Liver (tissue), 8 donors: ENCODE measurements at regions not wholly inside any gene's neighbourhood (a gene's known extent, or its start where the extent isn't known, plus 50 kb on each side); places are given as distances from the start of the nearest gene placed in this dataset.
"Not testable (repeated sequence)": the region's sequence is repeated elsewhere in the genome, so short reads cannot be mapped to it uniquely, and the experiment has no call there.

Source experiments
- DNase-seq: peaks from one replicate; pipeline ENCODE4 v3.0.0-alpha.2; 2017; ENCODE audit warnings: low spot score
- H3K27ac ChIP-seq, 2 donors: one replicate each; pipeline ENCODE4 v1.7.0; 2013; ENCODE audit warnings: inconsistent platforms in 2 of 2, low read length in 2 of 2, control low read depth in 1 of 2, low read depth in 1 of 2, mild to moderate bottlenecking in 1 of 2
- H3K27me3 ChIP-seq, 4 donors: one replicate each; pipeline versions ENCODE4 v1.6.1 to v1.7.0; 2013; ENCODE audit warnings: low read length in 3 of 4, inconsistent platforms in 1 of 4, mild to moderate bottlenecking in 1 of 4, moderate library complexity in 1 of 4; ENCODE audit not compliant: control insufficient read depth in 4 of 4, insufficient read depth in 4 of 4
- H3K36me3 ChIP-seq, 4 donors: one replicate each; pipeline versions ENCODE4 v1.6.1 to v1.7.0; 2013; ENCODE audit warnings: low read length in 3 of 4, mild to moderate bottlenecking in 3 of 4, low read depth in 1 of 4, moderate library complexity in 1 of 4; ENCODE audit not compliant: control insufficient read depth in 4 of 4, insufficient read depth in 3 of 4
- H3K4me1 ChIP-seq, 4 donors: one replicate each; pipeline versions ENCODE4 v1.6.1 to v1.7.0; 2013; ENCODE audit warnings: low read length in 3 of 4, mild to moderate bottlenecking in 3 of 4, moderate library complexity in 1 of 4; ENCODE audit not compliant: control insufficient read depth in 4 of 4, insufficient read depth in 4 of 4
- H3K4me3 ChIP-seq, 3 donors: one replicate each; pipeline versions ENCODE4 v1.6.1 to v1.7.0; 2013; ENCODE audit warnings: low read length in 3 of 3, control low read depth in 1 of 3, low read depth in 1 of 3, mild to moderate bottlenecking in 1 of 3
- H3K9ac ChIP-seq, 2 donors: one replicate each; pipeline ENCODE4 v1.7.0; 2013; ENCODE audit warnings: low read length in 2 of 2, mild to moderate bottlenecking in 2 of 2, moderate library complexity in 2 of 2, control low read depth in 1 of 2, low read depth in 1 of 2
- H3K9me3 ChIP-seq, 4 donors: one replicate each; pipeline versions ENCODE4 v1.6.1 to v1.7.0; 2013; ENCODE audit warnings: low read length in 3 of 4; ENCODE audit not compliant: control insufficient read depth in 4 of 4
- ATF3 ChIP-seq: IDR thresholded peaks from 2 replicates; pipeline ENCODE4 v1.6.1; 2016; ENCODE audit warnings: antibody characterized with exemption
- CTCF ChIP-seq: fragments of 150-350 bp; IDR thresholded peaks from 2 replicates; pipeline ENCODE4 v1.5.1; 2017; ENCODE audit warnings: improper control_type of control experiment, low read depth, low read length; ENCODE audit not compliant: missing input control
- EGR1 ChIP-seq, 2 donors: IDR thresholded peaks; 2 replicates each; pipeline ENCODE4 v1.6.1; 2016 to 2018; ENCODE audit warnings: antibody characterized with exemption in 2 of 2, low read depth in 2 of 2
- FOXA1 ChIP-seq: IDR thresholded peaks from 2 replicates; pipeline ENCODE4 v1.6.1; 2016; ENCODE audit warnings: antibody characterized with exemption
- FOXA2 ChIP-seq: IDR thresholded peaks from 2 replicates; pipeline ENCODE4 v1.6.1; 2016; ENCODE audit warnings: antibody characterized with exemption
- GABPA ChIP-seq, 2 donors: IDR thresholded peaks in 1 of 2; conservative IDR thresholded peaks in 1 of 2; 2 replicates each; pipeline ENCODE4 v1.6.1; 2016; ENCODE audit warnings: antibody characterized with exemption in 2 of 2, mild to moderate bottlenecking in 1 of 2, moderate library complexity in 1 of 2
- HNF4A ChIP-seq, 2 donors: conservative IDR thresholded peaks; 2 replicates each; pipeline ENCODE4 v1.6.1; 2016; ENCODE audit warnings: antibody characterized with exemption in 2 of 2, mild to moderate bottlenecking in 2 of 2
- JUND ChIP-seq, 2 donors: IDR thresholded peaks; 2 replicates each; pipeline ENCODE4 v1.6.1; 2016; ENCODE audit warnings: antibody characterized with exemption in 2 of 2
- NR2F2 ChIP-seq: IDR thresholded peaks from 2 replicates; pipeline ENCODE4 v1.6.1; 2016; ENCODE audit warnings: antibody characterized with exemption
- RAD21 ChIP-seq, 2 donors: IDR thresholded peaks; 2 replicates each; pipeline ENCODE4 v1.6.1; 2016; ENCODE audit warnings: antibody characterized with exemption in 2 of 2, mild to moderate bottlenecking in 2 of 2
- REST ChIP-seq: IDR thresholded peaks from 2 replicates; pipeline ENCODE4 v1.6.1; 2016; ENCODE audit warnings: antibody characterized with exemption, mild to moderate bottlenecking
- SP1 ChIP-seq: IDR thresholded peaks from 2 replicates; pipeline ENCODE4 v1.6.1; 2018; ENCODE audit warnings: antibody characterized with exemption, mild to moderate bottlenecking
- TAF1 ChIP-seq: conservative IDR thresholded peaks from 2 replicates; pipeline ENCODE4 v1.6.1; 2016; ENCODE audit warnings: antibody characterized with exemption, mild to moderate bottlenecking
- YY1 ChIP-seq: IDR thresholded peaks from 2 replicates; pipeline ENCODE4 v1.6.1; 2016; ENCODE audit warnings: antibody characterized with exemption, mild to moderate bottlenecking
- ZBTB33 ChIP-seq: IDR thresholded peaks from 2 replicates; pipeline ENCODE4 v1.6.1; 2016; ENCODE audit warnings: antibody characterized with exemption
- WGBS: extraction: QIAGEN DNeasy Blood & Tissue Kit; methylation state at CpG from one replicate; pipeline ENCODE4 v1.1.7; 2013; 5-methylcytosine and 5-hydroxymethylcytosine counted together
- donor health status: healthy.
- donor health status: healthy.
- donor health status: healthy.
- donor health status: healthy.
- donor health status: healthy.

GRCh38 chr12:127830065-127830460 lies 436.9 kb upstream of the TMEM132C start (continued):
- no peak for TF ChIP-seq REST
- TF ChIP-seq RAD21 (IDR thresholded peaks at IDR 0.05), result no peak
- no peak for TF ChIP-seq YY1

- H3K9ac ChIP-seq, result no peak overlapping the region
- DNase-seq, result no peak
- no peak overlapping the region for H3K4me3 ChIP-seq
- no peak overlapping the region for H3K27ac ChIP-seq
- no peaks in the 10 kb centered on the region for H3K4me1 ChIP-seq
- H3K27me3 ChIP-seq, result peaks cover 0 to 5% (median 0%) of the 10 kb centered on the region in 4 donors
- WGBS, result 83% methylated on average over 3 of the region's 3 CpGs
- no peaks in the 10 kb centered on the region for H3K36me3 ChIP-seq
- peaks cover 0 to 3% (median under 1%) of the 10 kb centered on the region in 4 donors for H3K9me3 ChIP-seq
- TF ChIP-seq HNF4A (conservative IDR thresholded peaks at IDR 0.05), result no peak
- TF ChIP-seq TAF1, result no peak
- TF ChIP-seq FOXA2, result no peak
These were observed 436.2 kb upstream of the TMEM132C start for GRCh38 chr12:127830730-127831129.

- no peak overlapping the region for H3K4me3 ChIP-seq
- H3K27ac ChIP-seq, result no peak overlapping the region
- H3K9ac ChIP-seq, result no peak overlapping the region
- DNase-seq, result no peak
- no peaks in the 10 kb centered on the region for H3K36me3 ChIP-seq
- peaks cover 0 to 5% (median 0%) of the 10 kb centered on the region in 4 donors for H3K27me3 ChIP-seq
- H3K9me3 ChIP-seq, result no peaks in the 10 kb centered on the region
- 84% methylated on average over 3 of the region's 3 CpGs for WGBS
- TF ChIP-seq FOXA2 (no peak), YY1 (no peak)
- no peaks in the 10 kb centered on the region for H3K4me1 ChIP-seq
These were observed 434.8 kb upstream of the TMEM132C start for GRCh38 chr12:127832172-127832571.

GRCh38 chr12:127836802-127837201 lies 430.2 kb upstream of the TMEM132C start:
- H3K27me3 ChIP-seq, H3K27ac ChIP-seq, H3K4me3 ChIP-seq, H3K36me3 ChIP-seq, H3K9ac ChIP-seq, H3K9me3 ChIP-seq, DNase-seq, H3K4me1 ChIP-seq: not testable (repeated sequence)
- WGBS, result 51% methylated on average over 4 of the region's 4 CpGs

- Histone ChIP-seq H3K9ac (no peak overlapping the region), H3K4me3 (no peak overlapping the region), H3K27ac (no peak overlapping the region), H3K4me1 (no peaks in the 10 kb centered on the region), H3K36me3 (no peaks in the 10 kb centered on the region), H3K27me3 (no peaks in the 10 kb centered on the region), H3K9me3 (peaks cover 0 to 6% (median 1%) of the 10 kb centered on the region in 4 donors)
- no peak for DNase-seq
- WGBS, result 72% methylated on average over 5 of the region's 5 CpGs
- TF ChIP-seq JUND (IDR thresholded peaks at IDR 0.05) (no peak), FOXA1 (no peak), ATF3 (no peak), CTCF (no peak), FOXA2 (no peak), NR2F2 (no peak), ZBTB33 (no peak), TAF1 (no peak), EGR1 (IDR thresholded peaks at IDR 0.05; ENCODE audit: low read depth in 2 of 2) (no peak), GABPA (IDR thresholded peaks at IDR 0.05 in 1 of 2, conservative IDR thresholded peaks at IDR 0.05 in 1 of 2) (no peak), SP1 (no peak)
These were observed 409.3 kb upstream of the TMEM132C start for GRCh38 chr12:127857661-127858060.
